Neural progenitor cell (in vitro differentiated cells): ENCODE measurements at regions not wholly inside any gene's neighbourhood (a gene's known extent, or its start where the extent isn't known, plus 50 kb on each side); places are given as distances from the start of the nearest gene placed in this dataset.

Source experiments
- EZH2 ChIP-seq: fragments of 200-600 bp; sonication (generic); IDR thresholded peaks from 2 replicates; pipeline ENCODE4 v1.6.1; 2017; ENCODE audit warnings: antibody characterized with exemption, mild to moderate bottlenecking, moderate library complexity
- TF ChIP-seq, protein P1 (sequence below): fragments of 200-600 bp; sonication (generic); IDR thresholded peaks from 2 replicates; pipeline ENCODE4 v1.5.1; 2017; ENCODE audit warnings: antibody characterized with exemption, mild to moderate bottlenecking

DNA sequence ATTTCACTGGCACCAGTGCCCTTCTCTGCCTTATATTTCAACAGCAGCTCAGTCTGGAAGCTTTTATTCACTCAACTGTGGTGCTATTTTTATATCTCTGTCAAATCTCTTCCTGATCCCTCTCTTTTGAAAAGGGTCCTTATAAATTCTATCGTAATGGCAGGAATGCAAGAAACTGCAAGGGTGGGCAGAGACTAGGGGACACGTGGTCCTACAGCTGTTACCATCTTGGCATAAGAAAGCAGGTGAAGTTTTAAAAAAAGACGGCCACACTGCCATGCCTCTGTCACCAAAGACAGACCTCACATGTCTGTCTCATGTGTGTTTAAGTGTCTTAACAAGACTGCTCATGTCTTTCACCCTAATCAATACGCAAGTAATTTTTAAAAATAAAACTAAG, 368.4 kb upstream of the CDH11 start:
- TF ChIP-seq, protein P1, sequence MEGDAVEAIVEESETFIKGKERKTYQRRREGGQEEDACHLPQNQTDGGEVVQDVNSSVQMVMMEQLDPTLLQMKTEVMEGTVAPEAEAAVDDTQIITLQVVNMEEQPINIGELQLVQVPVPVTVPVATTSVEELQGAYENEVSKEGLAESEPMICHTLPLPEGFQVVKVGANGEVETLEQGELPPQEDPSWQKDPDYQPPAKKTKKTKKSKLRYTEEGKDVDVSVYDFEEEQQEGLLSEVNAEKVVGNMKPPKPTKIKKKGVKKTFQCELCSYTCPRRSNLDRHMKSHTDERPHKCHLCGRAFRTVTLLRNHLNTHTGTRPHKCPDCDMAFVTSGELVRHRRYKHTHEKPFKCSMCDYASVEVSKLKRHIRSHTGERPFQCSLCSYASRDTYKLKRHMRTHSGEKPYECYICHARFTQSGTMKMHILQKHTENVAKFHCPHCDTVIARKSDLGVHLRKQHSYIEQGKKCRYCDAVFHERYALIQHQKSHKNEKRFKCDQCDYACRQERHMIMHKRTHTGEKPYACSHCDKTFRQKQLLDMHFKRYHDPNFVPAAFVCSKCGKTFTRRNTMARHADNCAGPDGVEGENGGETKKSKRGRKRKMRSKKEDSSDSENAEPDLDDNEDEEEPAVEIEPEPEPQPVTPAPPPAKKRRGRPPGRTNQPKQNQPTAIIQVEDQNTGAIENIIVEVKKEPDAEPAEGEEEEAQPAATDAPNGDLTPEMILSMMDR, result no peak
- TF ChIP-seq EZH2, result no peak
